Type B pancreatic cell (in vitro differentiated cells): ENCODE measurements at regions not wholly inside any gene's neighbourhood (a gene's known extent, or its start where the extent isn't known, plus 50 kb on each side); places are given as distances from the start of the nearest gene placed in this dataset.

ENCODE experiments used
- DNase-seq: peaks from one replicate; pipeline ENCODE4 v3.0.0; 2021; ENCODE audit warnings: mixed read lengths; ENCODE audit not compliant: unreplicated experiment; ENCODE audit errors: extremely low spot score
- H3K27ac Mint-ChIP-seq: 2 replicates; pipeline ENCODE4 v1.8.0; 2021; ENCODE audit warnings: mild to moderate bottlenecking, mixed read lengths
- H3K27me3 Mint-ChIP-seq: 2 replicates; pipeline ENCODE4 v1.8.0; 2021; ENCODE audit warnings: mixed read lengths
- H3K36me3 Mint-ChIP-seq: 2 replicates; pipeline ENCODE4 v1.8.0; 2021; ENCODE audit warnings: mixed read lengths
- H3K4me1 Mint-ChIP-seq: one replicate; pipeline ENCODE4 v1.8.0; 2021; ENCODE audit warnings: mixed read lengths; ENCODE audit not compliant: unreplicated experiment
- H3K4me3 Mint-ChIP-seq: 2 replicates; pipeline ENCODE4 v1.8.0; 2021; ENCODE audit warnings: mild to moderate bottlenecking, mixed read lengths
- H3K9me3 Mint-ChIP-seq: 2 replicates; pipeline ENCODE4 v1.8.0; 2021; ENCODE audit warnings: mixed read lengths
- TF ChIP-seq, protein P1 (sequence below): fragments of 200-600 bp; sonication (generic); conservative IDR thresholded peaks from 2 replicates; pipeline ENCODE4 v1.5.0; 2021; ENCODE audit warnings: antibody characterized with exemption, mild to moderate bottlenecking

GRCh38 chr22:49517667-49518185 lies 309.9 kb downstream of the BRD1 start:
- Mint-ChIP-seq H3K4me3 (no peak overlapping the region), H3K9me3 (no peaks in the 10 kb centered on the region), H3K4me1 (peaks cover 7% of the 10 kb centered on the region), H3K27me3 (peaks cover 31% of the 10 kb centered on the region), H3K27ac (no peak overlapping the region), H3K36me3 (no peaks in the 10 kb centered on the region)
- no peak for DNase-seq
- TF ChIP-seq, protein P1, sequence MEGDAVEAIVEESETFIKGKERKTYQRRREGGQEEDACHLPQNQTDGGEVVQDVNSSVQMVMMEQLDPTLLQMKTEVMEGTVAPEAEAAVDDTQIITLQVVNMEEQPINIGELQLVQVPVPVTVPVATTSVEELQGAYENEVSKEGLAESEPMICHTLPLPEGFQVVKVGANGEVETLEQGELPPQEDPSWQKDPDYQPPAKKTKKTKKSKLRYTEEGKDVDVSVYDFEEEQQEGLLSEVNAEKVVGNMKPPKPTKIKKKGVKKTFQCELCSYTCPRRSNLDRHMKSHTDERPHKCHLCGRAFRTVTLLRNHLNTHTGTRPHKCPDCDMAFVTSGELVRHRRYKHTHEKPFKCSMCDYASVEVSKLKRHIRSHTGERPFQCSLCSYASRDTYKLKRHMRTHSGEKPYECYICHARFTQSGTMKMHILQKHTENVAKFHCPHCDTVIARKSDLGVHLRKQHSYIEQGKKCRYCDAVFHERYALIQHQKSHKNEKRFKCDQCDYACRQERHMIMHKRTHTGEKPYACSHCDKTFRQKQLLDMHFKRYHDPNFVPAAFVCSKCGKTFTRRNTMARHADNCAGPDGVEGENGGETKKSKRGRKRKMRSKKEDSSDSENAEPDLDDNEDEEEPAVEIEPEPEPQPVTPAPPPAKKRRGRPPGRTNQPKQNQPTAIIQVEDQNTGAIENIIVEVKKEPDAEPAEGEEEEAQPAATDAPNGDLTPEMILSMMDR, result no peak

- Mint-ChIP-seq H3K27ac (no peak overlapping the region), H3K4me1 (peaks cover 7% of the 10 kb centered on the region), H3K36me3 (no peaks in the 10 kb centered on the region), H3K4me3 (no peak overlapping the region), H3K9me3 (no peaks in the 10 kb centered on the region), H3K27me3 (peaks cover 33% of the 10 kb centered on the region)
- TF ChIP-seq, protein P1, result no peak
- no peak for DNase-seq
These were observed 310.5 kb downstream of the BRD1 start for GRCh38 chr22:49517211-49517610.

DNA sequence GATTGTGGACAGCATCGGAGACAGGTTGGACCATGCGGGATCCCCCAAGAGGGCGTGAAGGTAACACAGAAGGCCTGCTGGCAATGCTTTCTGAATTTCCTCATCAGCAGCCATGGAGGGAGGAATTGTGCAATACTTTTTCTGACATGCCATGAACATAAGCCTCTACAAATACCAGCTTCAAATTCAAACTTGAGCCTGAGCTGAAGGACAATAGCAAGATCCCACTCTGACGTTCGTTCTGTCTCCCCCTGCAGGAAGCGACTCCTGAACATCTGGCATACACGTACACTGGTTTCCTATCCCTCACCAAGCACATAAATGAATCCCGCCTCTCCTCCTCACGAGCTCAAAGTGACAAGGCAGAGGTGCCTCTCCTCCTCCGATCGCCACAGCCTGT lies 312.2 kb downstream of the BRD1 start:
- peaks cover 33% of the 10 kb centered on the region for H3K27me3 Mint-ChIP-seq
- H3K4me3 Mint-ChIP-seq, result no peak overlapping the region
- H3K4me1 Mint-ChIP-seq, result peaks cover 7% of the 10 kb centered on the region
- H3K27ac Mint-ChIP-seq, result no peak overlapping the region
- H3K9me3 Mint-ChIP-seq, result peaks cover 6% of the 10 kb centered on the region
- DNase-seq, result no peak
- TF ChIP-seq, protein P1, result peak; percentile 50
- H3K36me3 Mint-ChIP-seq, result no peaks in the 10 kb centered on the region

- Mint-ChIP-seq H3K9me3 (peaks cover 6% of the 10 kb centered on the region), H3K4me1 (peaks cover 7% of the 10 kb centered on the region), H3K27ac (no peak overlapping the region), H3K4me3 (no peak overlapping the region), H3K27me3 (peaks cover 32% of the 10 kb centered on the region), H3K36me3 (no peaks in the 10 kb centered on the region)
- TF ChIP-seq, protein P1, result no peak
- DNase-seq, result no peak
These were observed 313.0 kb downstream of the BRD1 start for GRCh38 chr22:49514641-49515040.

DNA sequence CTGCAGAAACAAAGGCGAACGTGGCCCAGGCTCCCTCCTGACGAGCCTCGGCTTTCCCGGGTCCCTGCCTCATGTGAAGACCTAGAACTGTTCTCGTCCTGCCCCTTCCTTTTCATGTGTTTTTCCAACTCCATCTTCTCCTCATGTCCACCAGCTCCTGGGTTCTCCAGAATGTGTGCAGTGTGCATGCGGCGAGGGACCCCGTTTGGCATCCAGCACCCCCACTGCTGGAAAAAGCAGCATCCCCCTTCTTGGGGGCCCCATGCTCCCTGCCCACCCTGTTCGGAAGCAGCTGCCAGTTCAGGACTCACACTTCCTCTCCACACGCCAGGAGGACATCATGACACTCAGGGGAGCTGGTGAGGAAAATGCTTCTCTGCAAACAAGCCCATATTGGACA lies 313.5 kb downstream of the BRD1 start:
- TF ChIP-seq, protein P1, result no peak
- no peak overlapping the region for H3K4me3 Mint-ChIP-seq
- peaks cover 6% of the 10 kb centered on the region for H3K4me1 Mint-ChIP-seq
- no peak for DNase-seq
- peaks cover 28% of the 10 kb centered on the region for H3K27me3 Mint-ChIP-seq
- no peaks in the 10 kb centered on the region for H3K36me3 Mint-ChIP-seq
- H3K27ac Mint-ChIP-seq, result no peak overlapping the region
- H3K9me3 Mint-ChIP-seq, result peaks cover 6% of the 10 kb centered on the region

DNA sequence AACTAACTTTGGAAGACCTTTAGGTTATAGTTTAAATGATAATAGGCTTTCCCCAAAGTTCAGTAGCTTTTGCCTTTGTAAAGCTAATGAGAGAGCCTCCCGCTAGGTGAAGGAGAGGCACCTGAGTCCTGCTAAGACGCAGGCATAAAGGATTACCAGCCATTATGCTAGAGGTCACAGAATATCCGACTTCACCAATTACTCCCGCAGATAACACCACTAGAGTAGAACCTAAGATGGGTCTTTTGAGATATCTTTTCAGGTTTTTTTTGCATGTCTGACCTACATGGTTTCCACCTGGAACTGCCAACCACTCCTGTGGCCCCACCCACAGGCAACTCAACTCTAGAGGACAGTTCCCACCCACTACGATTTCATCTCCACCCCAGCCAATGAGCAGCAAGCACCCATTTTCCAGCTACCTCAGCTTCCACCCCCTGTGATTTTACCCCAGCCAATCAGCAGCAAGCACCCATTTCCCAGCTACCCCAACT lies 314.3 kb downstream of the BRD1 start:
- peaks cover 6% of the 10 kb centered on the region for H3K9me3 Mint-ChIP-seq
- TF ChIP-seq, protein P1, result no peak
- no peak for DNase-seq
- H3K4me1 Mint-ChIP-seq, result no peaks in the 10 kb centered on the region
- no peak overlapping the region for H3K4me3 Mint-ChIP-seq
- no peaks in the 10 kb centered on the region for H3K36me3 Mint-ChIP-seq
- no peak overlapping the region for H3K27ac Mint-ChIP-seq
- H3K27me3 Mint-ChIP-seq, result peaks cover 22% of the 10 kb centered on the region
